GM19372 (cell line): ENCODE measurements at regions not wholly inside any gene's neighbourhood (a gene's known extent, or its start where the extent isn't known, plus 50 kb on each side); places are given as distances from the start of the nearest gene placed in this dataset.

ENCODE experiments used
- ATAC-seq: cut with Tn5 transposase; IDR thresholded peaks from one replicate; pipeline ENCODE4 v1.9.1; 2021; ENCODE audit warnings: mild to moderate bottlenecking, low read depth, moderate library complexity; ENCODE audit not compliant: unreplicated experiment

- ATAC-seq = no peak
Observed at GRCh38 chr2:236712961-236713673, 143.5 kb downstream of the ACKR3 start.

- no peak for ATAC-seq
Observed at GRCh38 chr2:236714080-236714479, 144.5 kb downstream of the ACKR3 start.

GRCh38 chr2:236715077-236715476 is 145.5 kb downstream of the ACKR3 start:
- ATAC-seq = no peak

DNA sequence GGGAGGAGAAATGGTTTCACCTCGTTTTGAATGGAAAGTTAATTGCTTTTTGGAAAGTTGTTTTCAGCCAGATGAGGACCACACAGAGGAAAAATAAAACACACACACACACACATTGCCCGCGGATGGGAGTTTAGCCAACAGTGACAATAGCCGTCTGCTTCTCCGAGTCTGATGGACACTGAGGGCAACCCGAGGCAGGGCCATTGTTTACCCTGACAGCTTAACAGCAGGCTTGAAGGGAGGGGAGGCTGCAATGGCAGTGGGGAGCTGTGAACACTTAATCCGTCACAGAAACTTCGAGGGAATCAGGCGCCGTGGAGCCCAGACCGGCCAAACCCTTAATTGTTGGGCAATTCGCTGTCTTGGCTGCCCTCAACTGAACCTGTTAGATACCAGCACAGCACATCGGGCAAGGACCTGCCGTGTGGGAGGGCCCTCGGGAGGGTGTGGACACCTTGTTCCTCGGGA is 145.9 kb downstream of the ACKR3 start:
- no peak for ATAC-seq

DNA sequence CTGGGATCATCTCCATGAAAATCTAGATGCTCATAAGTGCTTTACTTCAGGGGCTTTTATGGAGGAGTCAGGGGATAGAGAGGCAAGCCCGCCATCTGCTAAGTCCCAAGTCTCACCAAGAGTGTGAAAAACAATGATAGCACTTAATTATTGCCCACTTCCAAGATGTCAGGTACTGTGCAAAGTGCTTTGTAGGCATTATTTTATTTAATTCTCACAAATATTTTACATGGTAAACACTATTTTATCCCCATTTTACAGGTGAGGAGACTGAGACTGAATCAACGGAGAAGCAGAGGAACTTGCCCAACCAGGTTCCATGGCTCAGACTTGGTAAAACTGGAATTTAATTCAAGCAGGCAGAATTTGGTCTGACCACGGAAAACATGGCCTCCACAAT is 147.5 kb downstream of the ACKR3 start:
- no peak for ATAC-seq

GRCh38 chr2:236717729-236718128 is 148.1 kb downstream of the ACKR3 start:
- no peak for ATAC-seq

GRCh38 chr2:236718207-236718992 is 148.8 kb downstream of the ACKR3 start:
- no peak for ATAC-seq

DNA sequence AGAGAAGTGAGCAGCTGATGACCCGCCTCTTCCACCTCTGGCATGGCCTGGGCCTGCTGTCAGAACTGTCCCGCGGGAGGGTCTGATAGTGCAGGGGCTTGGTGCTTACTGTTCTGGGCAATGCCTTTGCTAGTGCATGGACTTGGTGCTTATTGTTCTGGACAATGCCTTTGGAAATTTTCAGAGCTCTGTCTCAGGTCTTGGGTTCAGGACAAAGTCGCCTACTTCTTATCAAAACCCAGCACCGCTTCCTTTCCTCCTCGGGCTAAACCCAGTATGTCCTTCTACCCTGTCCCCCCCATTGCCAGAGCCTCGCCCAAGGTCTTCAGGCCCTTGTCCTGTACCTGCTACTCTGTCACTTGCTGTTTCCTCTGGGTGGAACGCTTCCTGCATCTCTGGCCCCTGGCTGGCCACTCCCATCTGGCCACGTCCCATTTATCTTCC is 149.6 kb downstream of the ACKR3 start:
- no peak for ATAC-seq

DNA sequence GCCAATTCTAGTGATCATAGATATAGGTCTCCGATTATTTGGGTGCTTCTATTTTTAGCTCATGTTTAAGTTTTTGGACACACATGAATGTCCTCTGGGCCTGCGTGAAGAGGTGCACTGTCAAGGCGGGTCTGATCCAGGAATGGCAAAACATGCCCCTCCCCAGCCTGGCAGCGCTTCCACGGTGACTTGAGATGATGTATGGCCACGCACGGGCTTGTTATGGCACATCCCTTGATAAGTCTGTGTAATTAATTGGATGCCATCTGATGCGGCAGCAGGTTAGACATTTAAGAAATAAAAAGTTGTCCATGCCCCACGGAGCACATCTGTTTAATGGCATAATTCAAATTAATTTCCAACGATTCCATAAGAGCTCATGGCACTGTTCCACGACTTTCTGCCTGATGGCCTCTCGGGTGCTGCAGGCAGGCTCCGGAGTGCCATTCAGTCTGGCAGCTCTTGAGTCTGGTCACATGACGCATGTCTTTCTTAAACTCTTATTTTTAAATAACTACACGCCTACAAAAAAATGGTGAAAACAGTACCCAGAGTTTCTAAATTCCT is 151.4 kb downstream of the ACKR3 start:
- no peak for ATAC-seq

DNA sequence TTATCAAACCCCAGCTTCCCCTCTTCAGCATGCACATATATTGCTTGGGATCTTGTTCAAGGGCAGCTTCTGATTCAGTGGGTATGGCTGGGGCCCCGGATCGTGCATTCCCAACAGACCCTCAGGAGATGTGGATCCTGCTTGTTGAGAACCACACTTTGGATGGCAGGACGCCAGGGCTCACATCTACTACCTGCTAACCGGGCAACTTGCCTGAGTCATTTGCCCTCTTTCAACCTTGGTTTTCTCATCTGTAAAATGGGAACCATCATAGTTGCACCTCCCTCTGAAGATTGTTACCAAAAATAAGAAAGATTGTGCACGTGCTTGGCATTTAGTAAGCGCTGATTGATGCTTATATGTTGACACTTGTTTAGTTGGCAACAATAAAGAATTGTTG is 154.6 kb downstream of the ACKR3 start:
- ATAC-seq = no peak

- no peak for ATAC-seq
Observed at GRCh38 chr2:236726701-236727450, 157.3 kb downstream of the ACKR3 start.

GRCh38 chr2:236728916-236729670 is 159.5 kb downstream of the ACKR3 start:
- no peak for ATAC-seq

DNA sequence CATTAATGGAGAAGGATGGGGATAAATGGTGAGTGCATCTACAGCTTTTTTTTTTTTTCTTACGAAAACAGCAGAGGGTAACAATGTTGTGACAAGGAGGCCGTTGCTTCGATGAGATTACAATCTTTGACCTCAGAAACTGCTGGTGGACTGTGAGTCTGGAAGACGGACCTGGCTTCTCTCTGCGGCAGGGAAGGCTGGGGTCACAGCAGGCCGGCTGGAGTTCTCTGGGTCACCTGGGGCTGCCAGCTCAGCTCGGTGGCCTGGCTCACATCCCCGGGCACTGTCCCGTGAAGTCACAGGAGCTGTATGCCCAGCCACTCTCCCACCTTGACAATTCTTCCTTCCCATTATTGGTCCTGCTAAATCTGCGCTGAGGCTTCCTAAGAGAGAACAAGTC is 160.8 kb downstream of the ACKR3 start:
- no peak for ATAC-seq

GRCh38 chr2:236731767-236732580 is 162.3 kb downstream of the ACKR3 start:
- no peak for ATAC-seq

DNA sequence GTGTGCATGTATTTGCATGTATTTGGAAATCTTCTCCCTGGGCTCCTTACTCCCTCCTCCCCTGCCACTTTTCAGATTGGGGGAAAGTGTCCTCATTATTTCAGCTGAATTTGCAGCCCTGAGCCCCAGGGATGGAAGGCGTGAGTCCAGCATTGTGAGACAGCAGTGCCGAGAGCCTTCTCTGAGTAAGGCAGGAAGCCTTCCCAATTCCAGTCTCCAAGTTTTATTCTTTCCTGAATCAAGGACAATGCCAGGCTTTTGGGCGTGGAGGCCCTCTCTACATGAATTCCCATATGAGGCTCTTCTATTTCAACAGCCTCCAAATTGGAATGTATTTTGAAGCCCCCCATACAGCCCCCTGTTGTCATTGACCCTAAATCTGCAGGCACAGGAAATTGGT is 163.5 kb downstream of the ACKR3 start:
- ATAC-seq = no peak

DNA sequence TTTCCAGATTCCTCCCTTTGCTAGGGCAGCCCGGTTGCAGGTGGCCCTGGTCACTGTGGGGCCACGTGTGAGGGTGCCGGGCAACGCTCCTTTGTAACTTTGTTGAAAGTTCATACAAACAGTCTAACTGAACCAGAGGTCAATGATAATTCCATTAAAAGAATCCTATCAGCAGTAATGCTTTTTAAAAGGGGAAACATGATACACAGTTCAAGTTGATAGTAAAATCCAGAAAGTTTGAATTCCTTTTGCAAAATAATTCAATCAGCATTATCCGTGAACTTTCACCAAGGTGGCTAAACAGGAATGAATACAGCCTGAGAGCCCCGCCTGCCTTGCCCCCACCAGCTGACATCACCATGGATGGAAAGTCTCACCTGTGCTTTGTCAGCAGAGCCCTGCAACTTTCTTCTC is 166.2 kb downstream of the ACKR3 start:
- ATAC-seq = no peak

DNA sequence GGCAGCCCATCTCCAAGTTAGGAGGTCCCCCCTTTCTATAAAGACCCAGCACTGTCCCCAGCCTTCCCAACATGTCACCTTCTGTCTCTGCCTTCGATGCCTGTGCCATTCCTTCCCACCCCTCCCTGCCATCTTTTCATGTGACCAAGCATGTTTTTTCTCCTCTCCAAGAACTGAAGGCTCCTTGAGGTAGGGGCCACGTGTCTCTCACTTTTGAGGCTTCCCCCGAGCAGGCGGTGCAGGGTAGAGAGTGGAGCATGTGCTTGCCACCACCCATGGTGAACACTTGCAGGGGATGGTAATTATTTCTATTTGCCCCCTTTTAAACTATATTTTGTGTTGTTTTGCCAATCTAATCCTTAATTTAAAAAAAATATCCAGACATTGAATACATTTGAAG is 168.4 kb downstream of the ACKR3 start:
- no peak for ATAC-seq

DNA sequence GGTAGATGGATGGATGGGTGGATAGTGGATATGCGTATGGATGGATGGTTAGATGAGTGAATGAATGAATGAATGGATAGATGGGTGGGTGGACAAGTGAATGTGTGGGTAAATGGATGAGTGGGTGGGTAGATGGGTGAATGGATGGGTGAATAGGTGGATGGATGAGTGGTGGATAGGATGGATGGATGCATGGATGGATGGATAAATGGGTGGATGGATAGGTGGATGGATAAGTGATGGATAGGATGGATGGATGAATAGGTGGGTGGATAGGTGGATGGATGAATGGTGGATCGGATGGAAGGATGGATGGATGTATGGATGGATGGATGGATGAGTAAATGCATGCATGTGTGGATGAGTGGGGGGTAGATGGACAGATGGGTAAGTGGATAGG is 169.3 kb downstream of the ACKR3 start:
- ATAC-seq = no peak

DNA sequence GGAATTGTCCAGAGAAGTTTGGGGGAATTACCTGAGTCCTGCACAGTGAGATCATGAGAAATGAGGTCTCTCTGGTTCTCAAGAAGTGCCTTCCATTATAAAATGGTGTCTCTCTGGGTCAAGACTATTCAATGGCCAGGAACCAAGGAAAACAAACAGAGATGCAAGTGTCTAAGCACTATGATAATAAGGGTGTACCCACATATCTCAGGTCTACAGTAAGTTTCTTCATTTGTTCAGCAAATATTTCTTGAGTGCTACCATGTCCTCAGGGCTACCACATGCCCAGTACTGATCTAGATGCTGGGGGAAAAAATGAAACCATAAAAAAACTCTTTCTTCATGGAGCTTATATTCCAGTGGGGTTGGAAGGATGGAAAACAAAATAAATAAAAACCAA is 170.0 kb downstream of the ACKR3 start:
- no peak for ATAC-seq
